MM.1S (cell line): ENCODE measurements at regions not wholly inside any gene's neighbourhood (a gene's known extent, or its start where the extent isn't known, plus 50 kb on each side); places are given as distances from the start of the nearest gene placed in this dataset.
"Not testable (repeated sequence)": the region's sequence is repeated elsewhere in the genome, so short reads cannot be mapped to it uniquely, and the experiment has no call there.

Experiments
- EZH2 ChIP-seq: fragments of 300-600 bp; sonication (generic); optimal IDR thresholded peaks from 2 replicates; pipeline ENCODE3; 2017; ENCODE audit warnings: low read depth, mild to moderate bottlenecking, antibody characterized with exemption, low read length, mixed read lengths
- TF ChIP-seq, protein P1 (sequence below): fragments of 300-600 bp; sonication (generic); IDR thresholded peaks from 2 replicates; pipeline ENCODE4 v1.5.1; 2016; ENCODE audit warnings: antibody characterized with exemption, low read length, mixed read lengths

DNA sequence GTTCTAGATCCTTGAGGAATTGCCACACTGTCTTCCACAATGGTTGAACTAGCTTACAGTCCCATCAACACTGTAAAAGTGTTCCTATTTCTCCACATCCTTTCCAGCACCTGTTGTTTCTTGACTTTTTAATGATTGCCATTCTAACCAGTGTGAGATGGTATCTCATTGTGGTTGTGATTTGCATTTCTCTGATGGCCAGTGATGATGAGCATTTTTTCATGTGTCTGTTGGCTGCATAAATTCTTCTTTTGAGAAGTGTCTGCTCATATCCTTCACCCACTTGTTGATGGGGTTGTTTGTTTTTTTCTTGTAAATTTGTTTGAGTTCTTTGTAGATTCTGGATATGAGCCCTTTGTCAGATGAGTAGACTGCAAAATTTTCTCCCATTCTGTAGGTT, 129.0 kb upstream of the HMGN3 start:
- TF ChIP-seq, protein P1, sequence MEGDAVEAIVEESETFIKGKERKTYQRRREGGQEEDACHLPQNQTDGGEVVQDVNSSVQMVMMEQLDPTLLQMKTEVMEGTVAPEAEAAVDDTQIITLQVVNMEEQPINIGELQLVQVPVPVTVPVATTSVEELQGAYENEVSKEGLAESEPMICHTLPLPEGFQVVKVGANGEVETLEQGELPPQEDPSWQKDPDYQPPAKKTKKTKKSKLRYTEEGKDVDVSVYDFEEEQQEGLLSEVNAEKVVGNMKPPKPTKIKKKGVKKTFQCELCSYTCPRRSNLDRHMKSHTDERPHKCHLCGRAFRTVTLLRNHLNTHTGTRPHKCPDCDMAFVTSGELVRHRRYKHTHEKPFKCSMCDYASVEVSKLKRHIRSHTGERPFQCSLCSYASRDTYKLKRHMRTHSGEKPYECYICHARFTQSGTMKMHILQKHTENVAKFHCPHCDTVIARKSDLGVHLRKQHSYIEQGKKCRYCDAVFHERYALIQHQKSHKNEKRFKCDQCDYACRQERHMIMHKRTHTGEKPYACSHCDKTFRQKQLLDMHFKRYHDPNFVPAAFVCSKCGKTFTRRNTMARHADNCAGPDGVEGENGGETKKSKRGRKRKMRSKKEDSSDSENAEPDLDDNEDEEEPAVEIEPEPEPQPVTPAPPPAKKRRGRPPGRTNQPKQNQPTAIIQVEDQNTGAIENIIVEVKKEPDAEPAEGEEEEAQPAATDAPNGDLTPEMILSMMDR = not testable (repeated sequence)
- not testable (repeated sequence) for TF ChIP-seq EZH2
